Vagina (tissue), 2 donors: ENCODE measurements at regions not wholly inside any gene's neighbourhood (a gene's known extent, or its start where the extent isn't known, plus 50 kb on each side); places are given as distances from the start of the nearest gene placed in this dataset.

Experiments
- POLR2A ChIP-seq, 2 donors: fragments of 450-650 bp; IDR thresholded peaks; one replicate each; pipeline ENCODE4 v1.6.1; 2017; ENCODE audit warnings: antibody characterized with exemption in 2 of 2, mild to moderate bottlenecking in 2 of 2, moderate library complexity in 2 of 2
- POLR2AphosphoS5 ChIP-seq, 2 donors: sonication (generic); formaldehyde crosslinking; IDR thresholded peaks; one replicate each; pipeline ENCODE4 v1.9.0; 2017; ENCODE audit warnings: antibody characterized with exemption in 2 of 2, mild to moderate bottlenecking in 2 of 2, low read depth in 1 of 2; ENCODE audit not compliant: insufficient read depth in 1 of 2
- TF ChIP-seq, protein P1 (sequence below), 3 experiments: fragments of 450-650 bp in 2 of 3; fragments of 200-600 bp in 1 of 3; sonication (generic) in 1 of 3; IDR thresholded peaks; one replicate each; pipeline ENCODE4 v1.5.1; 2017 to 2019; ENCODE audit warnings: antibody characterized with exemption in 3 of 3, mild to moderate bottlenecking in 2 of 3, moderate library complexity in 2 of 3

DNA sequence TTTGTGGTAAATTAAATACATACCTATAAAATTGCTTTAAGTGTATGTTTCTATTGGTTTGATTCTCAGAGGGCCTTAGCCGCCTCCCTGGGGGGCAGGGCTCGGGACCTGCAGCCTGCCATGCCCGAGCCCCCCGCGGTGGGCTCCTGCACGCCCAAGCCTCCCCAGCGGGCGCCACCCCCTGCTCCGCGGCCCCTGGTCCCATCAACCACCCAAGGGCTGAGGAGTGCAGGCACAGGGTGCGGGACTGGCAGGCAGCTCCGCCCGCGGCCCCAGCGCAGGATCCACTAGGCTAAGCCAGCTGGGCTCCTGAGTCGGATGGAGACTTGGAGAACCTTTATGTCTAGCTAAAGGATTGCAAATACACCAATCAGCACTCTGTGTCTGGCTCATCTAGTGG, 108.3 kb upstream of the INPP4B start:
- TF ChIP-seq POLR2A (IDR thresholded peaks at IDR 0.05) (no peak), POLR2AphosphoS5 (IDR thresholded peaks at IDR 0.05; ENCODE audit: insufficient read depth in 1 of 2, low read depth in 1 of 2) (no peak)
- TF ChIP-seq, protein P1, sequence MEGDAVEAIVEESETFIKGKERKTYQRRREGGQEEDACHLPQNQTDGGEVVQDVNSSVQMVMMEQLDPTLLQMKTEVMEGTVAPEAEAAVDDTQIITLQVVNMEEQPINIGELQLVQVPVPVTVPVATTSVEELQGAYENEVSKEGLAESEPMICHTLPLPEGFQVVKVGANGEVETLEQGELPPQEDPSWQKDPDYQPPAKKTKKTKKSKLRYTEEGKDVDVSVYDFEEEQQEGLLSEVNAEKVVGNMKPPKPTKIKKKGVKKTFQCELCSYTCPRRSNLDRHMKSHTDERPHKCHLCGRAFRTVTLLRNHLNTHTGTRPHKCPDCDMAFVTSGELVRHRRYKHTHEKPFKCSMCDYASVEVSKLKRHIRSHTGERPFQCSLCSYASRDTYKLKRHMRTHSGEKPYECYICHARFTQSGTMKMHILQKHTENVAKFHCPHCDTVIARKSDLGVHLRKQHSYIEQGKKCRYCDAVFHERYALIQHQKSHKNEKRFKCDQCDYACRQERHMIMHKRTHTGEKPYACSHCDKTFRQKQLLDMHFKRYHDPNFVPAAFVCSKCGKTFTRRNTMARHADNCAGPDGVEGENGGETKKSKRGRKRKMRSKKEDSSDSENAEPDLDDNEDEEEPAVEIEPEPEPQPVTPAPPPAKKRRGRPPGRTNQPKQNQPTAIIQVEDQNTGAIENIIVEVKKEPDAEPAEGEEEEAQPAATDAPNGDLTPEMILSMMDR (IDR thresholded peaks at IDR 0.05) = no peak
